Neural cell (in vitro differentiated cells): ENCODE measurements at regions not wholly inside any gene's neighbourhood (a gene's known extent, or its start where the extent isn't known, plus 50 kb on each side); places are given as distances from the start of the nearest gene placed in this dataset.

Source experiments
- H2AFZ ChIP-seq: fragments of 200-600, 300-800 bp; sonication (generic), shearing (Covaris generic); 2 replicates; pipeline ENCODE4 v1.6.0; 2014; ENCODE audit warnings: low read depth, mild to moderate bottlenecking, antibody characterized with exemption, low read length, moderate library complexity
- H3F3A ChIP-seq: fragments of 200-600 bp; shearing (Covaris generic); 2 replicates; pipeline ENCODE4 v1.6.1; 2016; ENCODE audit warnings: mild to moderate bottlenecking, moderate library complexity, mixed read lengths, antibody characterized with exemption, low read length; ENCODE audit not compliant: insufficient read depth, poor library complexity, severe bottlenecking
- H3K27ac ChIP-seq: fragments of 200-600, 300-800 bp; sonication (generic), shearing (Covaris generic); 2 replicates; pipeline ENCODE4 v1.5.1; 2014; ENCODE audit warnings: mild to moderate bottlenecking, low read length, moderate library complexity
- H3K27me3 ChIP-seq: fragments of 300-800, 200-600 bp; sonication (generic), shearing (Covaris generic); 2 replicates; pipeline ENCODE4 v1.6.0; 2014; ENCODE audit warnings: mild to moderate bottlenecking, low read depth, low read length, moderate library complexity; ENCODE audit not compliant: insufficient read depth
- H3K36me3 ChIP-seq: fragments of 300-800, 200-600 bp; sonication (generic), shearing (Covaris generic); 2 replicates; pipeline ENCODE4 v1.5.1; 2014; ENCODE audit warnings: mild to moderate bottlenecking, antibody characterized with exemption, low read length, moderate library complexity; ENCODE audit not compliant: insufficient read depth
- H3K4me2 ChIP-seq: fragments of 300-800, 200-600 bp; sonication (generic), shearing (Covaris generic); 2 replicates; pipeline ENCODE4 v1.6.0; 2014; ENCODE audit warnings: mild to moderate bottlenecking, low read length
- H3K4me3 ChIP-seq: fragments of 300-800, 200-600 bp; sonication (generic), shearing (Covaris generic); 2 replicates; pipeline ENCODE4 v1.5.1; 2014; ENCODE audit warnings: mild to moderate bottlenecking, low read length, moderate library complexity
- H3K79me2 ChIP-seq: fragments of 200-600 bp; shearing (Covaris generic); replicated peaks from 2 replicates; pipeline ENCODE4 v1.6.0; 2014; ENCODE audit warnings: mild to moderate bottlenecking, low read length, moderate library complexity; ENCODE audit not compliant: insufficient read depth
- H3K9ac ChIP-seq: fragments of 300-800, 200-600 bp; sonication (generic), shearing (Covaris generic); 2 replicates; pipeline ENCODE4 v1.6.1; 2016; ENCODE audit warnings: mild to moderate bottlenecking, low read length, mixed read lengths
- H3K9me2 ChIP-seq: fragments of 200-600 bp; shearing (Covaris generic); 2 replicates; pipeline ENCODE4 v1.6.1; 2016; ENCODE audit warnings: mild to moderate bottlenecking, low read length, mixed read lengths; ENCODE audit not compliant: insufficient read depth
- H3K9me3 ChIP-seq: fragments of 200-600, 300-800 bp; sonication (generic), shearing (Covaris generic); 2 replicates; pipeline ENCODE4 v1.6.1; 2016; ENCODE audit warnings: mild to moderate bottlenecking, mixed run types, low read length, moderate library complexity, mixed read lengths
- H4K20me1 ChIP-seq: fragments of 200-600 bp; shearing (Covaris generic); 2 replicates; pipeline ENCODE4 v1.6.1; 2016; ENCODE audit warnings: mild to moderate bottlenecking, mixed run types; ENCODE audit not compliant: insufficient read depth
- CTCF ChIP-seq: fragments of 450-650 bp; IDR thresholded peaks from 2 replicates; pipeline ENCODE4 v1.5.1; 2014; ENCODE audit warnings: antibody characterized with exemption, mild to moderate bottlenecking, moderate library complexity; ENCODE audit not compliant: poor library complexity, severe bottlenecking
- EP300 ChIP-seq: fragments of 450-650 bp; conservative IDR thresholded peaks from 2 replicates; pipeline ENCODE4 v1.6.1; 2014; ENCODE audit warnings: antibody characterized with exemption, mild to moderate bottlenecking, moderate library complexity; ENCODE audit not compliant: poor library complexity, severe bottlenecking
- POLR2AphosphoS5 ChIP-seq: IDR thresholded peaks from 2 replicates; pipeline ENCODE4 v1.6.1; 2012
- SMC3 ChIP-seq: fragments of 450-650 bp; conservative IDR thresholded peaks from 2 replicates; pipeline ENCODE4 v1.6.1; 2014; ENCODE audit warnings: antibody characterized with exemption, mild to moderate bottlenecking, moderate library complexity; ENCODE audit not compliant: poor library complexity
- TAF1 ChIP-seq: IDR thresholded peaks from 2 replicates; pipeline ENCODE4 v1.6.1; 2012; ENCODE audit warnings: low read depth
- TF ChIP-seq, protein P1 (sequence below): IDR thresholded peaks from 2 replicates; pipeline ENCODE4 v1.6.1; 2012; ENCODE audit warnings: borderline replicate concordance

DNA sequence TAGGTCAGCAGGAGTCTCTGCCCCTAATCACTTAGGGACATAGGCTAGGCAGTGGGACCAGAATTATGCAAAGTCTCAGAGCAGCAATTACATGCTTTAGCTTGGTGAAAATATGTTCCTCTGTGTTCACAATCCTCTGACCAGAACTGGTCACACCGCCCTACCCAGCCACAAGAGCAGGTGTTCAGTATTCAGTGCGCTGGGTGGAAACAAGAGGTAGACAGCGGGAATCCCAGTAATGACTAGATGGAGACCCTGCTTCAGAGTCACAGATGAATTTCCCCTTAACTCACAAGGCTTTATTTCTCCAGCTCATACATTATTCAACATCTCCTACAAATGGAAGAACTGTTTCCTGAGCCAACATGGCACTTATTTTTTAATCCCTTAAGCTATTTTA is 763.7 kb upstream of the POM121L12 start:
- no peaks in the 10 kb centered on the region for H3K79me2 ChIP-seq
- no peaks in the 10 kb centered on the region for H3F3A ChIP-seq
- H3K9me3 ChIP-seq = no peaks in the 10 kb centered on the region
- no peak overlapping the region for H2AFZ ChIP-seq
- H4K20me1 ChIP-seq = no peaks in the 10 kb centered on the region
- H3K4me3 ChIP-seq = no peak overlapping the region
- no peak overlapping the region for H3K9ac ChIP-seq
- no peaks in the 10 kb centered on the region for H3K36me3 ChIP-seq
- H3K27ac ChIP-seq = no peak overlapping the region
- H3K4me2 ChIP-seq = no peak overlapping the region
- TF ChIP-seq POLR2AphosphoS5 = no peak
- TF ChIP-seq, protein P1, sequence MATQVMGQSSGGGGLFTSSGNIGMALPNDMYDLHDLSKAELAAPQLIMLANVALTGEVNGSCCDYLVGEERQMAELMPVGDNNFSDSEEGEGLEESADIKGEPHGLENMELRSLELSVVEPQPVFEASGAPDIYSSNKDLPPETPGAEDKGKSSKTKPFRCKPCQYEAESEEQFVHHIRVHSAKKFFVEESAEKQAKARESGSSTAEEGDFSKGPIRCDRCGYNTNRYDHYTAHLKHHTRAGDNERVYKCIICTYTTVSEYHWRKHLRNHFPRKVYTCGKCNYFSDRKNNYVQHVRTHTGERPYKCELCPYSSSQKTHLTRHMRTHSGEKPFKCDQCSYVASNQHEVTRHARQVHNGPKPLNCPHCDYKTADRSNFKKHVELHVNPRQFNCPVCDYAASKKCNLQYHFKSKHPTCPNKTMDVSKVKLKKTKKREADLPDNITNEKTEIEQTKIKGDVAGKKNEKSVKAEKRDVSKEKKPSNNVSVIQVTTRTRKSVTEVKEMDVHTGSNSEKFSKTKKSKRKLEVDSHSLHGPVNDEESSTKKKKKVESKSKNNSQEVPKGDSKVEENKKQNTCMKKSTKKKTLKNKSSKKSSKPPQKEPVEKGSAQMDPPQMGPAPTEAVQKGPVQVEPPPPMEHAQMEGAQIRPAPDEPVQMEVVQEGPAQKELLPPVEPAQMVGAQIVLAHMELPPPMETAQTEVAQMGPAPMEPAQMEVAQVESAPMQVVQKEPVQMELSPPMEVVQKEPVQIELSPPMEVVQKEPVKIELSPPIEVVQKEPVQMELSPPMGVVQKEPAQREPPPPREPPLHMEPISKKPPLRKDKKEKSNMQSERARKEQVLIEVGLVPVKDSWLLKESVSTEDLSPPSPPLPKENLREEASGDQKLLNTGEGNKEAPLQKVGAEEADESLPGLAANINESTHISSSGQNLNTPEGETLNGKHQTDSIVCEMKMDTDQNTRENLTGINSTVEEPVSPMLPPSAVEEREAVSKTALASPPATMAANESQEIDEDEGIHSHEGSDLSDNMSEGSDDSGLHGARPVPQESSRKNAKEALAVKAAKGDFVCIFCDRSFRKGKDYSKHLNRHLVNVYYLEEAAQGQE = no peak
- no peak for TF ChIP-seq EP300
- TF ChIP-seq TAF1 = no peak
- TF ChIP-seq CTCF = no peak
- TF ChIP-seq SMC3 = no peak
- H3K9me2 ChIP-seq = no peaks in the 10 kb centered on the region
- no peaks in the 10 kb centered on the region for H3K27me3 ChIP-seq

DNA sequence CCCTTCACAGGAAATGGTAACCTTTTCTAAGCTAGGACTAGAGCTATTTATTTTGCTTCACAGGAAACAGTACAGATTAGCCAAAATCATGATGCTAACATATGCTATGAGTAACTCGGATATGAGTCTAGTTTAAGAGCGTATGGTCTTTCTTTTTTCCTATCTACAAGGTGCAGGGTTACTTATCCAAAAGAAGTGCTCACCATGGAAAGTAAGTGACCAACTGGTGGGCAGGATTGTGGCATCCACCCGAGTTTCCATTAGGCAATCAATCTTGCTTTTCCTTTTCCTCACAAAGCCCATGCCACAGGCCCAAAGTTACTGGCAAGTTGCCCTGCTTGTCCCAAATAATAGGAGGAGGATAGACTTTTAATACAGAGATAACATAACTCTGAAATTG is 765.1 kb upstream of the POM121L12 start:
- H2AFZ ChIP-seq = no peak overlapping the region
- no peaks in the 10 kb centered on the region for H3K9me2 ChIP-seq
- no peak overlapping the region for H3K4me2 ChIP-seq
- no peak overlapping the region for H3K4me3 ChIP-seq
- TF ChIP-seq, protein P1 = no peak
- H3K9me3 ChIP-seq = no peaks in the 10 kb centered on the region
- no peak overlapping the region for H3K9ac ChIP-seq
- no peaks in the 10 kb centered on the region for H3K36me3 ChIP-seq
- H3K79me2 ChIP-seq = no peaks in the 10 kb centered on the region
- no peaks in the 10 kb centered on the region for H3F3A ChIP-seq
- H3K27ac ChIP-seq = no peak overlapping the region
- H4K20me1 ChIP-seq = no peaks in the 10 kb centered on the region
- H3K27me3 ChIP-seq = no peaks in the 10 kb centered on the region
